ENCODE measurements at regions not wholly inside any gene's neighbourhood (a gene's known extent, or its start where the extent isn't known, plus 50 kb on each side); places are given as distances from the start of the nearest gene placed in this dataset.

DNA sequence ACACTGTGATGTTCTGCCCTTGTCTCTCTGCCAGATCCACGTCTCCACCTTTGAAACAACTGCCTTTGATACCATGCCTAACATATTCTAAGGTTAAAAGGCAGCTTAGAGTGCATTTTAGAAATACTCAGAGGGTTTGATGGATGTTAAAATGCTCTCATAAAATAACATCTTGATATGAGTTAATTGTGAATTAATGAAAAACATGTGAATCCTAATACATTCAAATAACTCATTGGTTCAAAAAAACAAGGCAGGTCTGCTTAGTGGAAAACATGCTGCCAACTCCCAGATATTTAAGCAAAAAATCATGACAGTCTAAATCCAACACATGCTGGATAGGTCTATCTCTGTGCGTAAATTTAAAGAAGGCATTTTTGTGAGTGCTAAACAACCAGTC, 291.8 kb downstream of the AHR start:
- Histone ChIP-seq H3K9me3 (replicated peaks; ENCODE audit: insufficient read depth, low read length) (no peaks in the 10 kb centered on the region), H3K4me1 (ENCODE audit: low read length) (no peaks in the 10 kb centered on the region), H3K27me3 (replicated peaks; ENCODE audit: insufficient read depth, low read length) (no peaks in the 10 kb centered on the region), H2AFZ (ENCODE audit: low read length) (no peak overlapping the region), H3K9ac (ENCODE audit: low read length) (no peak overlapping the region), H3F3A (ENCODE audit: insufficient read depth, low read length) (no peaks in the 10 kb centered on the region), H3K9me2 (replicated peaks; ENCODE audit: insufficient read depth, low read length) (no peaks in the 10 kb centered on the region), H3K4me3 (ENCODE audit: low read length) (no peak overlapping the region), H4K20me1 (ENCODE audit: insufficient read depth, low read length) (no peaks in the 10 kb centered on the region), H3K27ac (ENCODE audit: low read length) (no peak overlapping the region), H3K4me2 (ENCODE audit: low read depth, low read length) (no peak overlapping the region), H3K79me2 (ENCODE audit: low read length) (no peaks in the 10 kb centered on the region), H3K36me3 (replicated peaks; ENCODE audit: insufficient read depth, low read length) (no peaks in the 10 kb centered on the region)
- DNase-seq: no peak
- TF ChIP-seq, protein P1, sequence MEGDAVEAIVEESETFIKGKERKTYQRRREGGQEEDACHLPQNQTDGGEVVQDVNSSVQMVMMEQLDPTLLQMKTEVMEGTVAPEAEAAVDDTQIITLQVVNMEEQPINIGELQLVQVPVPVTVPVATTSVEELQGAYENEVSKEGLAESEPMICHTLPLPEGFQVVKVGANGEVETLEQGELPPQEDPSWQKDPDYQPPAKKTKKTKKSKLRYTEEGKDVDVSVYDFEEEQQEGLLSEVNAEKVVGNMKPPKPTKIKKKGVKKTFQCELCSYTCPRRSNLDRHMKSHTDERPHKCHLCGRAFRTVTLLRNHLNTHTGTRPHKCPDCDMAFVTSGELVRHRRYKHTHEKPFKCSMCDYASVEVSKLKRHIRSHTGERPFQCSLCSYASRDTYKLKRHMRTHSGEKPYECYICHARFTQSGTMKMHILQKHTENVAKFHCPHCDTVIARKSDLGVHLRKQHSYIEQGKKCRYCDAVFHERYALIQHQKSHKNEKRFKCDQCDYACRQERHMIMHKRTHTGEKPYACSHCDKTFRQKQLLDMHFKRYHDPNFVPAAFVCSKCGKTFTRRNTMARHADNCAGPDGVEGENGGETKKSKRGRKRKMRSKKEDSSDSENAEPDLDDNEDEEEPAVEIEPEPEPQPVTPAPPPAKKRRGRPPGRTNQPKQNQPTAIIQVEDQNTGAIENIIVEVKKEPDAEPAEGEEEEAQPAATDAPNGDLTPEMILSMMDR (IDR thresholded peaks at IDR 0.05; ENCODE audit: low read length): no peak
- TF ChIP-seq EZH2phosphoT487 (IDR thresholded peaks at IDR 0.05; ENCODE audit: low read length) (no peak), EZH2 (optimal IDR thresholded peaks at IDR 0.05; ENCODE audit: low read depth, low read length) (no peak)

DNA sequence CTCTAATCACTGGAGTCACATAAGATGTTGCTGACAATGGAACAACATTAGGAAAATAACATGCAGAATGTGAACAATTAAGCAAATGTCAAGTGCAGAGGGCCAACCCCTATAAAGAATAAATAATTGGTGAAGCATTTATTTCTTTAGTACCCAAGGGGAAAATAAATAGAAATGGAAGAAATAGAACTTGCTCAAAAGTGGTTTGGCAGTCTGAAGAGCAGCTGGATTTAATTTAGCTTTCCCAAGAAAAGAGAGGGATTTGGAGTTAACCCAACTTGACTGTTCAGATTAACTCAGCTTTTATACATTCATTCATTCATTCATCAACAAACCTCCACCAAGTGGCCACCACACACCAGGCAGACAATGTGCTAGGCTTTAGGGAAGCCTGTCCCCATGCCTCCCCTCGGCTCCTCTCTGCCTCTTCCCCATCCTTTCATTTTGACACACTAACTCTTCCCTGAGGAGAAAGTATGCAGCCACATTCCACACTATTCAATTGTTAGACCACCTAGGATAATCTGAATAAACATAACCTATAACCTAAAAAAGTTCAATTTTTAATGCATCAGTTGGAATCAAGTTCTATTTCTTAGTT, 295.5 kb downstream of the AHR start:
- Histone ChIP-seq H4K20me1 (ENCODE audit: insufficient read depth, low read length) (no peaks in the 10 kb centered on the region), H3K4me1 (ENCODE audit: low read length) (no peaks in the 10 kb centered on the region), H3K4me2 (ENCODE audit: low read depth, low read length) (no peak overlapping the region), H3F3A (ENCODE audit: insufficient read depth, low read length) (no peaks in the 10 kb centered on the region), H3K27ac (ENCODE audit: low read length) (no peak overlapping the region), H3K9me3 (replicated peaks; ENCODE audit: insufficient read depth, low read length) (no peaks in the 10 kb centered on the region), H3K27me3 (replicated peaks; ENCODE audit: insufficient read depth, low read length) (no peaks in the 10 kb centered on the region), H3K4me3 (ENCODE audit: low read length) (no peak overlapping the region), H3K9me2 (replicated peaks; ENCODE audit: insufficient read depth, low read length) (no peaks in the 10 kb centered on the region), H2AFZ (ENCODE audit: low read length) (no peak overlapping the region), H3K36me3 (replicated peaks; ENCODE audit: insufficient read depth, low read length) (no peaks in the 10 kb centered on the region), H3K79me2 (ENCODE audit: low read length) (no peaks in the 10 kb centered on the region), H3K9ac (ENCODE audit: low read length) (no peak overlapping the region)
- no peak for DNase-seq
- TF ChIP-seq EZH2 (optimal IDR thresholded peaks at IDR 0.05; ENCODE audit: low read depth, low read length): no peak
- TF ChIP-seq, protein P1 (IDR thresholded peaks at IDR 0.05; ENCODE audit: low read length): no peak
- no peak for TF ChIP-seq EZH2phosphoT487 (IDR thresholded peaks at IDR 0.05; ENCODE audit: low read length)

DNA sequence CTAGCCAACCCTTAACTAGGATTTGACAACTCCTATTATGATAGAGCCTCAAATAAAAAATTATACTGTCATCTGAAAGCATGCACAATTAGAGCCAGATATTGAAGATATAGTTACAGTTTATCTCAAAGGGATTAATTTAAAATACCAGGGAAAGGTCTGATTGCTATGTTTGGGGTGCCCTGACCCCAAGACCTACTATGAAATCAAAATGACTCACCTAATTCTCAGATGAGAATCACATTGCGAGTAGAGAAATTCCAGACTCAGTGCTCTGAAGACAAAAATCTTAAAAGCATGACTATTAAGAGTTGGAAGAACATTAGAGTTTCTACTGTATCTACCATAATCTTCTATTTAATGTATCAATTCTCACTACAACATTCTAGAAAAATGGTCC, 297.1 kb downstream of the AHR start:
- H3K27ac ChIP-seq (ENCODE audit: low read length): no peak overlapping the region
- H3K9ac ChIP-seq (ENCODE audit: low read length): no peak overlapping the region
- H4K20me1 ChIP-seq (ENCODE audit: insufficient read depth, low read length): no peaks in the 10 kb centered on the region
- no peaks in the 10 kb centered on the region for H3K9me3 ChIP-seq (replicated peaks; ENCODE audit: insufficient read depth, low read length)
- no peaks in the 10 kb centered on the region for H3K9me2 ChIP-seq (replicated peaks; ENCODE audit: insufficient read depth, low read length)
- no peak overlapping the region for H3K4me2 ChIP-seq (ENCODE audit: low read depth, low read length)
- H3K4me3 ChIP-seq (ENCODE audit: low read length): no peak overlapping the region
- TF ChIP-seq, protein P1 (IDR thresholded peaks at IDR 0.05; ENCODE audit: low read length): no peak
- no peak for DNase-seq
- H3F3A ChIP-seq (ENCODE audit: insufficient read depth, low read length): no peaks in the 10 kb centered on the region
- H3K4me1 ChIP-seq (ENCODE audit: low read length): no peaks in the 10 kb centered on the region
- H2AFZ ChIP-seq (ENCODE audit: low read length): no peak overlapping the region
- H3K27me3 ChIP-seq (replicated peaks; ENCODE audit: insufficient read depth, low read length): no peaks in the 10 kb centered on the region
- H3K36me3 ChIP-seq (replicated peaks; ENCODE audit: insufficient read depth, low read length): no peaks in the 10 kb centered on the region
- H3K79me2 ChIP-seq (ENCODE audit: low read length): no peaks in the 10 kb centered on the region

Measured in MM.1S (cell line).